Left forelimb (tissue), 1 donor: ENCODE measurements at regions not wholly inside any gene's neighbourhood (a gene's known extent, or its start where the extent isn't known, plus 50 kb on each side); places are given as distances from the start of the nearest gene placed in this dataset.

Source experiments
- DNase-seq: peaks from one replicate; pipeline ENCODE4 v3.0.0-alpha.2; 2018; ENCODE audit warnings: low spot score

GRCh38 chr3:102183186-102183585 is 251.6 kb upstream of the ZPLD1 start:
- no peak for DNase-seq

DNA sequence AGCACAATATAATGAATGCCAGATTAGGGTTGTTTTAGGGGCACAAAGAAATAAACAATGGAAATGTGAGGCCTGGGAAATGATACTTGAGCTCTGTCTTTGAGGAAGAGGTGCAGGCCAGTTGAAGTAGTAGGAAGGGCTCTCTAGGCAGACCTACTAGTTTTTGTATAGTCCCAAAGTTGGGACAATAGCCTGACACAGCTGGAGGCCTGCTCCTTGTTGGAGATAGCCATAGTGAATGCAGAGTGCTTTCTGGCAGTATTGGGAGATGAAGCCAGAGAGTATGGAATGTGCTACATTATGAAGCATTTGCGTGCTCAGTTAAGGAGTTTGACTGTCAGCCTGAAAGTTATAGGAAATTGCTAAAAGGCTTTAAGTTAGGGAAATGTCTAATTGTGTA is 251.2 kb upstream of the ZPLD1 start:
- no peak for DNase-seq

GRCh38 chr3:102189541-102189940 is 245.3 kb upstream of the ZPLD1 start:
- no peak for DNase-seq

DNA sequence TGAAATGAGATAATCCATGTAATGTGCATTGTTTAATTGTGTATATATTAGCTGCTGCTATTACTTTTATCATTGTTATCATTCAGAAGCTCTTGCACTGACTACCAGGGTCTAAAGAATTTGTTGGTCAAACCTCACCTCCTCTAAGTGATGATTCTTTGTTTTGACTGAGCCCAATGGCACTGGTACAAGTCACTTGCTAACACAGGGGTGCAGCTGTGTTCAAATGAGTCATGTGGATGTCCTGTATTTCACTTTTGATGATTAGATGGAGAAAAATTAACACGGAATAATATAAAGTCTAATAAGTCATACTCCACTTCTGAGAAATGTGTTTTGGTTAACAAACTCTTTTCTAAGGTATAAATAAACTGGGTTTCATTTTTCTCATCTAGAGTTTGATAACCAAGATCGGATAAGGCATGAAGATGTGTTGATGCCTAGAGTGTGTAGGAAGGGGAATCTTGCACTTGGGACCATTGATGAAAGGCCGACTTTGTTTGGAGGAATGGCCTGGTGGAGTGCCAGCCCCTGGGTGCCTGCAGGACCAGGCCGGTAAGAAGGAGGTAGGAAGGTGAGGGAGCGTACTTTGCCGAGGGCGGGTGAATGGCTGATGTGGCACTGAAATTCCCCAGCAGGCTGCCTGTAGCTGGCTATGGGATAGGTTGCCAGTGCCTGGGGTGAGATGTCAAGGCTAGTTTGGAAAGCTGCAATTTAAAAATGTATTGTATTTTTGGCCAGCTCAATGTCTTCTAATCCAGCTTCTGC is 244.7 kb upstream of the ZPLD1 start:
- DNase-seq, result no peak

DNA sequence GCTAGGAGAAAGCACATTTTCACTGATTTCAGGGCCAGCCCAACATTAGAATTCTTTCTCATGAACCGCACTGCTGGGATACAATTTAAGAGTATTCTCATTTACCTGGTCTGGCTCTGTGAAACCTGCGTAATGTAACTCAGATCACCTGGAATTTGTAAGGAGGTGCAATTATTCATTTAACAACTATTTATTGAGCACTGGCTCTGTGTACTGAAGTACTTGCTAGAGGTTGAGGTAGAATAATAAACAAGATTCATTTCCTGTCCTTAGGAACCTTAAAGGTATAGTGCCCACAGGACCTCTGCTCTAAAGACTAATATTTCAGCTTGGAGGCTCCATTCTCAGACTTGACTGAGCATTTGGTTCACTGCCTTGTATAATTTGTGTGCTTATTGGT is 242.2 kb upstream of the ZPLD1 start:
- DNase-seq, result no peak

- DNase-seq, result no peak
Observed at GRCh38 chr3:102193255-102193654, 241.6 kb upstream of the ZPLD1 start.

GRCh38 chr3:102194001-102194400 is 240.8 kb upstream of the ZPLD1 start:
- no peak for DNase-seq

GRCh38 chr3:102194760-102195159 is 240.1 kb upstream of the ZPLD1 start:
- no peak for DNase-seq

DNA sequence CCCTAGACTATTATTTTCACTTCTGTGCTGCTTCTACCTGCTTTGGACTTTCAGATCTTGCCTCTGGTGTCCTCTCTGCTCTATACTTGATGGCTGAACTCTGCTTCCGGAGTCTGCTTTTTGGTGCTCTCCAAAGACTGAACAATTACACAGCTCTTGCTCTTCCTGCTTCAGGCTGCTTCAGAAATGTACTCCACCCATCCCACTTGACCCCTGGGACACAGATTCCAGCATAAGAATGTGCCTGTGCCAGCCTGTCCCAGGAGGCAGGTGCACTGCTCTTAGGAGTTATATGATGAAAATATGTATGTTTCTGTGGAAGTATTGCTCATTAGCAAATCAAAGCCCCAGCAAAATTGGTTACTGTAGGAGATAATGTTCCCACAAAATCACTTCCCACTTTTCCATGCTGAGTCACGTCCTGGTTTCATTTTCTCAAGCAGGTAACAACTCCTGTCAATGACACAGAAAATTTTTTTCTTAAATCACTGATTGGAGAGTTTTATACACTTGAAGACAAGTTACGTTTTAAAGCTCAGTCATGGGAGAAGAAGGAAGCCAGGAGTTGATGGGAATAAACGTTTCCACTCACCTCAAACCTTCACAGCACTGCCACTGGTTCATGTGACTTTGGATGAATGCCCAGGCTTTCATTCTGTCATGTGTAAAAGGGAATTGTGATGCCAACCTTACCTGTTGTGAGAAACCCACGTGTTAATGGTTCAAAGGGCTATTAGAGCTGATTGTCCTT is 239.4 kb upstream of the ZPLD1 start:
- DNase-seq, result no peak

DNA sequence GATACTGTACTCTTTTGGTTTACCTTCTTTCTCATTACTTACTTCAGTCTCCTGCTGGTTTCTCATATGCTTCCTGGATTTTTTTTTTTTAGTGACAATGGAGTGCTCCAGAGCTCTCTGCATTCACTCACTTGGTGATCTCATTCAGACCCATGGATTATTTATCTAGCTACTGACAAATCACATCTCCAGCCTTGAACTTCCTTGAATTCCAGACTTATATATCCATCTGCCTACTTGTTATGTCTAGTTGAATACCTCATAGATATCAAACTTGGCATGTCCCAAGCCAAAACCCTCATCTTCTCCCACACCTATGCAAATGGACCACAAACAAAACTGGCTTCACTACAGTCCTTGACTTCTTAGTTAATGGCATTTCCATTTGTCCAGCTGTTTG is 234.7 kb upstream of the ZPLD1 start:
- no peak for DNase-seq

GRCh38 chr3:102200560-102200959 is 234.3 kb upstream of the ZPLD1 start:
- DNase-seq, result no peak

GRCh38 chr3:102205647-102206046 is 229.2 kb upstream of the ZPLD1 start:
- DNase-seq, result no peak

GRCh38 chr3:102206511-102207031 is 228.2 kb upstream of the ZPLD1 start:
- DNase-seq, result no peak

- no peak for DNase-seq
Observed at GRCh38 chr3:102207151-102207571, 227.7 kb upstream of the ZPLD1 start.

DNA sequence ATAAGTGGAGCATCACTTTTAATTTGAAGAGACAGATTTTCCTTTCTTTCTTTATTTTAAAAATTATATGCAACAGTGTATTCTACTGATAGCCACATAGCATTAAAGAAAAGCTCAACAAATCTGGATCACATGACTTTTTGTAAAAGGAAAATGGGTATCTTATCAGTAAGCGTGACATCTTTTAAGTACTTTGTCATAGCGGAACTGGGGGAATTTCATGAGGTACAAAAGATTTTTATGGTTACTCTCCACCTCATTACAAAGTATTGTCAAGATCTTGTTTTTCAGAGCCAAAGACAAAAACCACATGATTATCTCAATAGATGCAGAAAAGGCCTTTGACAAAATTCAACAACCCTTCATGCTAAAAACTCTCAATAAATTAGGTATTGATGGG is 219.6 kb upstream of the ZPLD1 start:
- DNase-seq, result no peak

DNA sequence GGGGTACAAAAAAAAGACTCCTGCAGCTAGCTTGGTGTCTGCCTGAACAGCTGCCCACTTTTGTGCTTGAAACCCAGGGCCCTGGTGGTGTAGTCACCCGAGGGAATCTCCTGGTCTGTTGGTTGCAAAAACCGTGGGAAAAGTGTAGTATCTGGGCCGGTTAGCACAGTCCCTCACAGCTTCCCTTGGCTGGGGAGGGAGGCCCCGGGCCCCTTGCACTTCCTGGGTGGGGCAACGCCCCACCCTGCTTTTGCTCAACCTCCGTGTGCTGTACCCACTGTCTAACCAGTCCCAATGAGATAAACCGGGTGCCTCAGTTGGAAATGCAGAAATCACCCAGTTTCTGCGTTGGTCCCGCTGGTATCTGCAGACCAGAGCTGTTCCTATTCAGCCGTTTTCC is 211.7 kb upstream of the ZPLD1 start:
- DNase-seq, result no peak

- DNase-seq, result no peak
Observed at GRCh38 chr3:102224171-102224570, 210.6 kb upstream of the ZPLD1 start.

GRCh38 chr3:102225005-102225404 is 209.8 kb upstream of the ZPLD1 start:
- DNase-seq, result no peak

DNA sequence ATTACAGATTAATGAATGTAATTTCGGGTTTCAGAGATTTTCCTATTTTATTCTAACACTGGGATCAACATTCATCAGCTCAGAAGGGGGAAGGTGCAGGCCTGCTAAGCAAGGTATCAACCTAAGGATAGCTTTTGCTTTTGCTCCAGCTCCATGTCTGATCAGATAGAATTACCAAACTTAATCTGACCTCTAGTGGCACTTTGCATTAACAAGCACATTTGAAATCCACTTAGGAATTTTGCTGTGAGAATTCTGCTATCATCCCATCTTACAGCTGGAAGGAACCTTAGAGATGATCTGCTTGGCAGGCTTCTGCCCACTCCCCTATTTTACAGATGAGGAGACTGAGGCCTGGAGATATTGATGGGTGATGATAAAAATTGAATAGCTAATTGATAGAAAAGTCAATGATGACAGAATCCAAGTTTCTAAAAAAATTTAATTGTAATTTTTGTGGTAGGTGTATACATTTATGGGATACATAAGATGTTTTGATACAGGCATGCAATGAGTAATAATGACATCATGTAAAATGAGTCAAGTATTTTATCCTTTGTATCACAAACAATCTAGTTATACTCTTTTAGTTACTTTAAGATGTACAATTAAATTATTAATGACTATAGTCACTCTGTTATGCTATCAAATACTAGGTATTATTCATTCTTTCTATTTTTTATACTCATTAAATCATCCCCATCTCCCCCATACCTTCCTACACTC is 209.2 kb upstream of the ZPLD1 start:
- DNase-seq, result no peak

- DNase-seq, result no peak
Observed at GRCh38 chr3:102226463-102226862, 208.4 kb upstream of the ZPLD1 start.

GRCh38 chr3:102229062-102229655 is 205.7 kb upstream of the ZPLD1 start:
- peak; percentile 76 for DNase-seq

DNA sequence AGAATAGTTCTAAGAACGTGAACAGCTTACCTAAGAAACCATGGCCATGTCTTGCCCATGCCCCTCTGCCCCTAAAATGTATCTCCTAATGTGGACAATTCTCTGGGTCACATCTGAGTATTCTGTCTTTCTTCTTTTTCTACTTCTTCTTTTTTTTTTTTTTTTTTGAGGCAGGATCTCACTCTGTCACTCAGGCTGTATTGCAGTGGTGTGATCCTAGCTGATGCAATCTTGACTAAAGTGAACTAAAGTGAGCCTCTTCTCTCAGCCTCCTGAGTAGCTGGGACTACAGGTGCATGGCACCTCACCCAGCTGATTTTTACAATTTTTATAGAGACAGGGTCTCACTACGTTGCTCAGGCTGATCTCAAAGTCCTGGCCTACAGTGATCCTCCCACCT is 204.8 kb upstream of the ZPLD1 start:
- no peak for DNase-seq
